Smooth muscle cell (in vitro differentiated cells): ENCODE measurements at regions not wholly inside any gene's neighbourhood (a gene's known extent, or its start where the extent isn't known, plus 50 kb on each side); places are given as distances from the start of the nearest gene placed in this dataset.

Source experiments
- DNase-seq: peaks from one replicate; lab custom pipeline; 2025; ENCODE audit not compliant: unreplicated experiment; lab: John Stamatoyannopoulos, UW
- H2AFZ ChIP-seq: fragments of 200-600 bp; sonication (generic); 2 replicates; pipeline ENCODE4 v1.6.0; 2016; ENCODE audit warnings: antibody characterized with exemption, low read depth, mild to moderate bottlenecking
- H3F3A ChIP-seq: fragments of 200-600 bp; sonication (generic); 2 replicates; pipeline ENCODE4 v1.6.0; 2017; ENCODE audit warnings: antibody characterized with exemption, low read depth
- H3K27ac ChIP-seq: fragments of 200-600 bp; sonication (generic); 2 replicates; pipeline ENCODE4 v1.5.1; 2016; ENCODE audit warnings: low read depth, mild to moderate bottlenecking
- H3K27me3 ChIP-seq: fragments of 200-600 bp; sonication (generic); 2 replicates; pipeline ENCODE4 v1.6.1; 2016; ENCODE audit warnings: low read depth, mild to moderate bottlenecking
- H3K36me3 ChIP-seq: fragments of 200-600 bp; sonication (generic); 2 replicates; pipeline ENCODE4 v1.5.1; 2016; ENCODE audit warnings: low read depth
- H3K4me1 ChIP-seq: fragments of 200-600 bp; sonication (generic); 2 replicates; pipeline ENCODE4 v1.5.1; 2016; ENCODE audit warnings: low read depth
- H3K4me2 ChIP-seq: fragments of 200-600 bp; sonication (generic); 2 replicates; pipeline ENCODE4 v1.6.0; 2016; ENCODE audit warnings: mild to moderate bottlenecking
- H3K4me3 ChIP-seq: fragments of 200-600 bp; sonication (generic); 2 replicates; pipeline ENCODE4 v1.5.1; 2016; ENCODE audit warnings: mild to moderate bottlenecking
- H3K79me2 ChIP-seq: fragments of 200-600 bp; sonication (generic); 2 replicates; pipeline ENCODE4 v1.6.0; 2016; ENCODE audit warnings: low read depth, mild to moderate bottlenecking
- H3K9ac ChIP-seq: fragments of 200-600 bp; sonication (generic); 2 replicates; pipeline ENCODE4 v1.6.0; 2016; ENCODE audit warnings: low read depth
- H3K9me3 ChIP-seq: fragments of 200-600 bp; sonication (generic); replicated peaks from 2 replicates; pipeline ENCODE4 v1.5.1; 2016; ENCODE audit warnings: low read depth
- H4K20me1 ChIP-seq: fragments of 200-600 bp; sonication (generic); 2 replicates; pipeline ENCODE4 v1.6.0; 2016; ENCODE audit warnings: low read depth
- WGBS: methylation state at CpG from one replicate; pipeline ENCODE4 v1.1.7; 2016; ENCODE audit warnings: low lambda C conversion rate; 5-methylcytosine and 5-hydroxymethylcytosine counted together
- TF ChIP-seq, protein P1 (sequence below): fragments of 200-600 bp; sonication (generic); IDR thresholded peaks from 2 replicates; pipeline ENCODE4 v1.5.1; 2017; ENCODE audit warnings: borderline replicate concordance, mild to moderate bottlenecking, antibody characterized with exemption; ENCODE audit not compliant: insufficient read depth, poor library complexity, severe bottlenecking

- no peaks in the 10 kb centered on the region for H3K9me3 ChIP-seq
- no peak for DNase-seq
- no peak overlapping the region for H3K4me2 ChIP-seq
- no peaks in the 10 kb centered on the region for H3K36me3 ChIP-seq
- WGBS: 92% methylated on average over 15 of the region's 15 CpGs
- no peak overlapping the region for H3K27ac ChIP-seq
- H3K27me3 ChIP-seq: no peaks in the 10 kb centered on the region
- H3K9ac ChIP-seq: no peak overlapping the region
- H2AFZ ChIP-seq: no peak overlapping the region
- TF ChIP-seq, protein P1, sequence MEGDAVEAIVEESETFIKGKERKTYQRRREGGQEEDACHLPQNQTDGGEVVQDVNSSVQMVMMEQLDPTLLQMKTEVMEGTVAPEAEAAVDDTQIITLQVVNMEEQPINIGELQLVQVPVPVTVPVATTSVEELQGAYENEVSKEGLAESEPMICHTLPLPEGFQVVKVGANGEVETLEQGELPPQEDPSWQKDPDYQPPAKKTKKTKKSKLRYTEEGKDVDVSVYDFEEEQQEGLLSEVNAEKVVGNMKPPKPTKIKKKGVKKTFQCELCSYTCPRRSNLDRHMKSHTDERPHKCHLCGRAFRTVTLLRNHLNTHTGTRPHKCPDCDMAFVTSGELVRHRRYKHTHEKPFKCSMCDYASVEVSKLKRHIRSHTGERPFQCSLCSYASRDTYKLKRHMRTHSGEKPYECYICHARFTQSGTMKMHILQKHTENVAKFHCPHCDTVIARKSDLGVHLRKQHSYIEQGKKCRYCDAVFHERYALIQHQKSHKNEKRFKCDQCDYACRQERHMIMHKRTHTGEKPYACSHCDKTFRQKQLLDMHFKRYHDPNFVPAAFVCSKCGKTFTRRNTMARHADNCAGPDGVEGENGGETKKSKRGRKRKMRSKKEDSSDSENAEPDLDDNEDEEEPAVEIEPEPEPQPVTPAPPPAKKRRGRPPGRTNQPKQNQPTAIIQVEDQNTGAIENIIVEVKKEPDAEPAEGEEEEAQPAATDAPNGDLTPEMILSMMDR: no peak
- no peak overlapping the region for H3K4me3 ChIP-seq
- H3K4me1 ChIP-seq: no peaks in the 10 kb centered on the region
- no peaks in the 10 kb centered on the region for H4K20me1 ChIP-seq
- no peaks in the 10 kb centered on the region for H3K79me2 ChIP-seq
- no peaks in the 10 kb centered on the region for H3F3A ChIP-seq
Measured at GRCh38 chr16:48102083-48103008, 53.4 kb downstream of the ABCC12 start.

DNA sequence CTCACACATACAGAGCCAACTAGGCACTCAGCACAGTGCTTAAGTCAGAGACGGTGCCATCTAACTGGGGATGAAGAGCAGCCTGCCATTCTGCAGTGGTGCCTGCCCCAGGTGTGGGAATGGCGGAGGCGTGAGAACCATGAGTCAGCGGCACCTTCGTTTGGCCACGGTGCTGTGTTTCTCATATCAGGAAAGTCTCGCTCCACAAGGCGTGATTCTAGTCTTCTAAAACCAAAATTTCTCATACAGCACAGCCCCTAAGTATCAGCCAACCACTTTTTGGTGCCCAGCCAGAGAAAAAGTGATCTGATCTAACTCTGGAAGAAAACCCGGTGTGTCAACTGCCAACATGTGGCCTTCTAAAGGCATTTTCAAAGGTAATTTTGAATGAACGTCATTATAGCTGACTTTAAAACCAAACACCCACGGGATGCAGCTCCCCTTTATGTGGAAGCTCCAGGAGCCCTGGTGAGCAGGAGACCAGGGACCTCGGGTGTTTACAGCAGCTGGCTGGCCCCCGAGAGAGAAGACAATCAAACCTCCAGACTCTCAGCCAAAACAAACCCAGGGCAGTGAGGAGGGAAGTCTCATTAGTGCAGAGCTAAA, 54.6 kb downstream of the ABCC12 start:
- Histone ChIP-seq H3K79me2 (no peaks in the 10 kb centered on the region), H2AFZ (no peak overlapping the region), H3K27me3 (no peaks in the 10 kb centered on the region), H3K27ac (no peak overlapping the region), H3K4me1 (no peaks in the 10 kb centered on the region), H4K20me1 (no peaks in the 10 kb centered on the region), H3F3A (no peaks in the 10 kb centered on the region), H3K9me3 (no peaks in the 10 kb centered on the region), H3K9ac (no peak overlapping the region), H3K4me2 (no peak overlapping the region), H3K4me3 (no peak overlapping the region), H3K36me3 (no peaks in the 10 kb centered on the region)
- TF ChIP-seq, protein P1: no peak
- DNase-seq: no peak
- 76% methylated on average over 13 of the region's 13 CpGs for WGBS

DNA sequence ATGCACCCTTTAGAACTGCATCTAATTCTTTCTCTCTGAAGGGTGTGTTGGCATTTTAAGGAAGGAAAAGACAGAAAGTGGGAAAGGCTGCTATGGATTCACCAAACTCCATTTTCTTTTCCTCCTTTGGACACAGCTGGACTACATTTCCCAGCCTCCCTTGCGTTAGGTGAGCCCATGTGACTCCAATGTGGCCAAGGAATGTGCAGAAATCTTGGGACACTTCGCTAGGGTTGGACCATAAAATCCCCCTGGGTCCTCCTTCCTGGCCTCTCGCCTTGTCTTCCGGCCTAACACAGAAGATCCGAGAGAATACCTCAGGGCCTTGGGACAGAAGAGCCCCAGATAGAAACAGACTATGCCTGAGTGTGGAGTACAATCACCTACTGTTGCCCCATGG, 56.3 kb downstream of the ABCC12 start:
- no peak for DNase-seq
- Histone ChIP-seq H3K27me3 (no peaks in the 10 kb centered on the region), H3K27ac (no peak overlapping the region), H3K9ac (no peak overlapping the region), H3K36me3 (no peaks in the 10 kb centered on the region), H3K79me2 (no peaks in the 10 kb centered on the region), H4K20me1 (no peaks in the 10 kb centered on the region), H3K4me1 (no peaks in the 10 kb centered on the region), H3F3A (no peaks in the 10 kb centered on the region), H3K4me3 (no peak overlapping the region), H3K4me2 (no peak overlapping the region), H3K9me3 (no peaks in the 10 kb centered on the region), H2AFZ (no peak overlapping the region)
- TF ChIP-seq, protein P1: no peak
- WGBS: 92% methylated on average over 5 of the region's 5 CpGs

DNA sequence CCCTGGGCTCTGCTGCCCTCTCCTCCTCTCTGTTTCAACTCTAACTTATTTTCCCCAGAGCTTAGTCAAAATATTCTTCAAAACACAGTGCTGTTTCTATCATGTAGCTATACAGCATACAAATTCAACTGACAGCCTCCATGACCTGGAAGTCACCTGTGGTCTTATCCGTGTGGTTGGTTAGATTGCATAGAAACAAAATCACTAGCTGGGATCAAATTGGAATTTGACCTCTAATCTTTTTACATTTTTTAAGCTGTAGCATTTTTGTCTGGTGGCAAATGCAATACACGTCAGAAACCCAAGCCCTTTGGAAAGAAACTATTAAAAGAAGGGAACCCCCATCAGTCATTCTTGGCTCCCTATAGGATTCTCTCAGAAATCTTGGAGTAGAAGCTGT, 57.3 kb downstream of the ABCC12 start:
- Histone ChIP-seq H3K9ac (no peak overlapping the region), H3F3A (no peaks in the 10 kb centered on the region), H3K4me3 (no peak overlapping the region), H3K4me1 (no peaks in the 10 kb centered on the region), H2AFZ (no peak overlapping the region), H3K27me3 (peaks cover 6% of the 10 kb centered on the region), H3K79me2 (no peaks in the 10 kb centered on the region), H4K20me1 (no peaks in the 10 kb centered on the region), H3K4me2 (no peak overlapping the region), H3K36me3 (no peaks in the 10 kb centered on the region), H3K27ac (no peak overlapping the region), H3K9me3 (no peaks in the 10 kb centered on the region)
- DNase-seq: no peak
- TF ChIP-seq, protein P1: no peak
- 87% methylated on average over 2 of the region's 2 CpGs for WGBS
